GM23338 (cell line): ENCODE measurements at regions not wholly inside any gene's neighbourhood (a gene's known extent, or its start where the extent isn't known, plus 50 kb on each side); places are given as distances from the start of the nearest gene placed in this dataset.

Experiments used
- ATAC-seq: fragments of 200-7000 bp; cut with Tn5 transposase; 3 replicates; pipeline ENCODE4 v1.9.1; 2020
- DNase-seq: peaks from one replicate; pipeline ENCODE4 v3.0.0-alpha.2; 2015; ENCODE audit warnings: low spot score
- H2AFZ ChIP-seq: fragments of 200-600 bp; sonication (generic); 2 replicates; pipeline ENCODE4 v1.8.0; 2016; ENCODE audit warnings: antibody characterized with exemption, mild to moderate bottlenecking, moderate library complexity
- H3F3A ChIP-seq: fragments of 200-600 bp; sonication (generic); replicated peaks from 2 replicates; pipeline ENCODE4 v1.8.0; 2017; ENCODE audit warnings: antibody characterized with exemption, mixed run types, low read depth
- H3K27ac ChIP-seq: fragments of 200-600 bp; sonication (generic); 2 replicates; pipeline ENCODE4 v1.6.1; 2016; ENCODE audit warnings: low read depth
- H3K27me3 ChIP-seq: fragments of 200-600 bp; sonication (generic); 2 replicates; pipeline ENCODE4 v1.8.0; 2016; ENCODE audit warnings: mild to moderate bottlenecking, mixed run types, moderate library complexity; ENCODE audit not compliant: insufficient read depth
- H3K36me3 ChIP-seq: fragments of 200-600 bp; sonication (generic); 2 replicates; pipeline ENCODE4 v1.8.0; 2016; ENCODE audit warnings: mild to moderate bottlenecking; ENCODE audit not compliant: insufficient read depth
- H3K4me1 ChIP-seq: fragments of 200-600 bp; sonication (generic); 2 replicates; pipeline ENCODE4 v1.8.0; 2016; ENCODE audit warnings: mild to moderate bottlenecking, moderate library complexity; ENCODE audit not compliant: insufficient read depth
- H3K4me2 ChIP-seq: fragments of 200-600 bp; sonication (generic); 2 replicates; pipeline ENCODE4 v1.7.1; 2017; ENCODE audit warnings: mixed run types
- H3K4me3 ChIP-seq: fragments of 200-600 bp; sonication (generic); 2 replicates; pipeline ENCODE4 v1.6.1; 2016; ENCODE audit warnings: mixed run types
- H3K79me2 ChIP-seq: fragments of 200-600 bp; sonication (generic); replicated peaks from 2 replicates; pipeline ENCODE4 v1.8.0; 2017; ENCODE audit warnings: mild to moderate bottlenecking; ENCODE audit not compliant: insufficient read depth
- H3K9me2 ChIP-seq: fragments of 200-600 bp; sonication (generic); 2 replicates; pipeline ENCODE4 v1.8.0; 2017; ENCODE audit not compliant: insufficient read depth
- H4K20me1 ChIP-seq: fragments of 200-600 bp; sonication (generic); replicated peaks from 2 replicates; pipeline ENCODE4 v1.8.0; 2017; ENCODE audit warnings: mild to moderate bottlenecking; ENCODE audit not compliant: insufficient read depth
- H3K27ac Mint-ChIP-seq: 2 replicates; pipeline ENCODE4 v1.8.0; 2020; ENCODE audit warnings: inconsistent platforms, mild to moderate bottlenecking, moderate library complexity, mixed read lengths
- H3K27me3 Mint-ChIP-seq: 3 replicates; pipeline ENCODE4 v1.8.0; 2022; ENCODE audit warnings: low read depth, mild to moderate bottlenecking, moderate library complexity, mixed read lengths, inconsistent platforms; ENCODE audit not compliant: insufficient read depth, poor library complexity
- H3K36me3 Mint-ChIP-seq: 3 replicates; pipeline ENCODE4 v1.8.0; 2021; ENCODE audit warnings: low read depth, mild to moderate bottlenecking, inconsistent platforms, moderate library complexity, mixed read lengths
- H3K4me1 Mint-ChIP-seq: 3 replicates; pipeline ENCODE4 v1.8.0; 2020; ENCODE audit warnings: mild to moderate bottlenecking, inconsistent platforms, mixed read lengths
- H3K4me3 Mint-ChIP-seq: 3 replicates; pipeline ENCODE4 v1.8.0; 2021; ENCODE audit warnings: moderate library complexity, mild to moderate bottlenecking, inconsistent platforms, mixed read lengths
- H3K9me3 Mint-ChIP-seq: 3 replicates; pipeline ENCODE4 v1.8.0; 2020; ENCODE audit warnings: moderate library complexity, mild to moderate bottlenecking, inconsistent platforms, mixed read lengths
- CREB1 ChIP-seq: fragments of 250-450 bp; sonication (Bioruptor Pico); IDR thresholded peaks from 2 replicates; pipeline ENCODE4 v1.5.0; 2020; ENCODE audit warnings: low read depth, mild to moderate bottlenecking, moderate library complexity
- ETS1 ChIP-seq: IDR thresholded peaks from 2 replicates; pipeline ENCODE4 v1.6.1; 2016; ENCODE audit warnings: antibody characterized with exemption
- EZH2 ChIP-seq: fragments of 200-600 bp; sonication (generic); IDR thresholded peaks from one replicate; pipeline ENCODE4 v1.8.0; 2017; ENCODE audit warnings: antibody characterized with exemption, mild to moderate bottlenecking, low read depth; ENCODE audit not compliant: unreplicated experiment
- EZH2phosphoT487 ChIP-seq: fragments of 200-600 bp; sonication (generic); IDR thresholded peaks from one replicate; pipeline ENCODE4 v1.8.1; 2018; ENCODE audit warnings: antibody characterized with exemption; ENCODE audit not compliant: unreplicated experiment
- JUNB ChIP-seq: IDR thresholded peaks from one replicate; pipeline ENCODE4 v1.6.1; 2016; ENCODE audit warnings: antibody characterized with exemption; ENCODE audit not compliant: unreplicated experiment
- NANOG ChIP-seq: IDR thresholded peaks from 2 replicates; pipeline ENCODE4 v1.6.1; 2016; ENCODE audit warnings: antibody characterized with exemption, borderline replicate concordance
- POLR2AphosphoS5 ChIP-seq: IDR thresholded peaks from 2 replicates; pipeline ENCODE4 v1.6.1; 2016; ENCODE audit warnings: antibody characterized with exemption, low read depth
- REST ChIP-seq: IDR thresholded peaks from one replicate; pipeline ENCODE4 v1.6.1; 2018; ENCODE audit warnings: antibody characterized with exemption; ENCODE audit not compliant: unreplicated experiment
- STAT1 ChIP-seq: IDR thresholded peaks from one replicate; pipeline ENCODE4 v1.6.1; 2016; ENCODE audit warnings: antibody characterized with exemption; ENCODE audit not compliant: unreplicated experiment
- ZNF114 ChIP-seq: fragments of 250-450 bp; sonication (Bioruptor Pico); IDR thresholded peaks from 2 replicates; pipeline ENCODE4 v1.5.0; 2020; ENCODE audit warnings: mild to moderate bottlenecking, moderate library complexity
- ZNF462 ChIP-seq: fragments of 250-450 bp; sonication (Bioruptor Pico); IDR thresholded peaks from 2 replicates; pipeline ENCODE4 v1.5.0; 2020; ENCODE audit warnings: mild to moderate bottlenecking, moderate library complexity

GRCh38 chr1:95553595-95553994, 319.6 kb downstream of the RWDD3 start (continued):
- TF ChIP-seq REST (no peak), NANOG (no peak), POLR2AphosphoS5 (no peak), STAT1 (no peak), EZH2 (no peak)

GRCh38 chr1:95554408-95554807, 320.4 kb downstream of the RWDD3 start:
- Histone ChIP-seq H3K4me1 (no peaks in the 10 kb centered on the region), H3K4me2 (no peak overlapping the region), H3K27ac (no peak overlapping the region), H3K9me2 (0 out of 2 replicates have a peak, but pooled peaks cover 12% of the 10 kb centered on the region), H3K36me3 (peaks cover 5% of the 10 kb centered on the region; the same call in 1 of the 2 replicates), H3K4me3 (no peak overlapping the region), H3K27me3 (no peaks in the 10 kb centered on the region), H3F3A (no peaks in the 10 kb centered on the region), H4K20me1 (no peaks in the 10 kb centered on the region), H3K79me2 (no peaks in the 10 kb centered on the region), H2AFZ (no peak overlapping the region)
- Mint-ChIP-seq H3K4me1 (no peaks in the 10 kb centered on the region), H3K27ac (no peak overlapping the region), H3K9me3 (peaks cover 39% of the 10 kb centered on the region), H3K4me3 (no peak overlapping the region), H3K27me3 (no peaks in the 10 kb centered on the region), H3K36me3 (peaks cover 29% of the 10 kb centered on the region)
- ATAC-seq = no peak
- DNase-seq = no peak
- TF ChIP-seq CREB1 (no peak), ZNF114 (CRISPR knock-in tag) (no peak), EZH2 (no peak), POLR2AphosphoS5 (no peak), EZH2phosphoT487 (no peak)

- Mint-ChIP-seq H3K4me1 (no peaks in the 10 kb centered on the region), H3K36me3 (peaks cover 29% of the 10 kb centered on the region), H3K27ac (no peak overlapping the region), H3K4me3 (no peak overlapping the region), H3K9me3 (peaks cover 41% of the 10 kb centered on the region), H3K27me3 (no peaks in the 10 kb centered on the region)
- Histone ChIP-seq H3K27me3 (no peaks in the 10 kb centered on the region), H2AFZ (no peak overlapping the region), H3K4me3 (no peak overlapping the region), H3K9me2 (peaks cover 9% of the 10 kb centered on the region), H3K4me1 (no peaks in the 10 kb centered on the region), H3K4me2 (no peak overlapping the region), H3K27ac (no peak overlapping the region), H3K36me3 (peaks cover 9% of the 10 kb centered on the region), H3F3A (no peaks in the 10 kb centered on the region), H4K20me1 (no peaks in the 10 kb centered on the region), H3K79me2 (no peaks in the 10 kb centered on the region)
- DNase-seq (no peak), ATAC-seq (no peak)
- no peak for TF ChIP-seq ZNF462 (CRISPR knock-in tag)
- TF ChIP-seq CREB1 = no peak
- TF ChIP-seq POLR2AphosphoS5 = no peak
- TF ChIP-seq ETS1 = no peak
- no peak for TF ChIP-seq JUNB
These were observed 324.8 kb downstream of the RWDD3 start for GRCh38 chr1:95558791-95559190.
